ENCODE measurements at regions not wholly inside any gene's neighbourhood (a gene's known extent, or its start where the extent isn't known, plus 50 kb on each side); places are given as distances from the start of the nearest gene placed in this dataset.
"Not testable (repeated sequence)": the region's sequence is repeated elsewhere in the genome, so short reads cannot be mapped to it uniquely, and the experiment has no call there.

DNA sequence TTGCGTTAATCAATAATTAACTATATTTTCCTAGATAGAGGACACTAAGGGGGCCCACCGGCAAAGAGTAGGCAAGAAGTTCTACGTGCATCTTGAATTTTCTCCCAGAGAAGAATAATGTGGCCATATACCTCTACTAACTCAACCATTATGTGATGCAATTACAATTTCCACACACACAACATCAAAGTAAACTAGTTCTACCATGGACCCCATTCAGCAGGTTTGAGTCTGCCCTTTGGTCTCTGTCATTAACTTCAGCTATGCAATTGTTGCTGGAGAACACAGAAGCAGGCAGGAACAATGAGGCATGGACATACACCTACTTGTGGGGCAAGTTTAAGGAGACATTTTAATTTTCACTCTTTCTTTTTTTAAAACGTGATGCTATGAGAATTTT is 705.9 kb downstream of the PDCD6IP start:
- Histone ChIP-seq H3K27ac (no peak overlapping the region), H3K36me3 (ENCODE audit: insufficient read depth in 1 of 2, low read depth in 1 of 2) (no peaks in the 10 kb centered on the region), H3K27me3 (ENCODE audit: insufficient read depth in 3 of 3, low read length in 2 of 3) (no peaks in the 10 kb centered on the region), H3K9me3 (no peaks in the 10 kb centered on the region), H3K4me3 (no peak overlapping the region), H3K4me1 (no peaks in the 10 kb centered on the region)
- no peak for ATAC-seq
- no peak for DNase-seq
- intact Hi-C loops (cut with DNase I), result no loop called here
- 78 to 85% (median 84%) methylated on average over 4 of the region's 4 CpGs for WGBS, 3 donors
- TF ChIP-seq, protein P1, sequence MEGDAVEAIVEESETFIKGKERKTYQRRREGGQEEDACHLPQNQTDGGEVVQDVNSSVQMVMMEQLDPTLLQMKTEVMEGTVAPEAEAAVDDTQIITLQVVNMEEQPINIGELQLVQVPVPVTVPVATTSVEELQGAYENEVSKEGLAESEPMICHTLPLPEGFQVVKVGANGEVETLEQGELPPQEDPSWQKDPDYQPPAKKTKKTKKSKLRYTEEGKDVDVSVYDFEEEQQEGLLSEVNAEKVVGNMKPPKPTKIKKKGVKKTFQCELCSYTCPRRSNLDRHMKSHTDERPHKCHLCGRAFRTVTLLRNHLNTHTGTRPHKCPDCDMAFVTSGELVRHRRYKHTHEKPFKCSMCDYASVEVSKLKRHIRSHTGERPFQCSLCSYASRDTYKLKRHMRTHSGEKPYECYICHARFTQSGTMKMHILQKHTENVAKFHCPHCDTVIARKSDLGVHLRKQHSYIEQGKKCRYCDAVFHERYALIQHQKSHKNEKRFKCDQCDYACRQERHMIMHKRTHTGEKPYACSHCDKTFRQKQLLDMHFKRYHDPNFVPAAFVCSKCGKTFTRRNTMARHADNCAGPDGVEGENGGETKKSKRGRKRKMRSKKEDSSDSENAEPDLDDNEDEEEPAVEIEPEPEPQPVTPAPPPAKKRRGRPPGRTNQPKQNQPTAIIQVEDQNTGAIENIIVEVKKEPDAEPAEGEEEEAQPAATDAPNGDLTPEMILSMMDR (IDR thresholded peaks at IDR 0.05), result no peak

GRCh38 chr3:34504775-34505174 is 706.3 kb downstream of the PDCD6IP start:
- Histone ChIP-seq H3K27me3 (ENCODE audit: insufficient read depth in 3 of 3, low read length in 2 of 3) (no peaks in the 10 kb centered on the region), H3K4me1 (no peaks in the 10 kb centered on the region), H3K9me3 (no peaks in the 10 kb centered on the region), H3K27ac (no peak overlapping the region), H3K4me3 (no peak overlapping the region), H3K36me3 (ENCODE audit: insufficient read depth in 1 of 2, low read depth in 1 of 2) (no peaks in the 10 kb centered on the region)
- TF ChIP-seq, protein P1 (IDR thresholded peaks at IDR 0.05), result no peak
- 15 to 16% (median 16%) methylated on average over 4 of the region's 4 CpGs for WGBS, 3 donors
- ATAC-seq, result no peak
- intact Hi-C loops (cut with DNase I), result no loop called here
- DNase-seq, result no peak

DNA sequence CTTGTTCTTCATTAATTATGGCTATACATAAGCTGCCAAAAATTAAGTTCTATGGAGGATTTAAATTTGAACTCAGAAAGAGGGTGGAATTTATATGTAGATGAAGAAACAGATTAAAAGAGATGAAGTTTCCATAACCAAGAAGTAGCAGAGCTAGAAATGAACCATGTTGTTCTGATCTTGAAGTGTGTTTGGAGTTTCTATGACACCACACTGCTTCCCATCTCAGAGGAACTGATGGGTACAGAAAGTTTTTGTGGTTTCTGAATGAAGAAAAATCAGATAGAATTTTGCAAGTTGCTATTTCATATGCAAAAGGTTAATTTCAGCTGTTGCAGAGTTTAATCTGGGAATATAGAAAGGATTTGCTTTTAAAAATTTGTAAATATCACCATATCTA is 710.3 kb downstream of the PDCD6IP start:
- H3K4me1 ChIP-seq, result no peaks in the 10 kb centered on the region
- no peak overlapping the region for H3K27ac ChIP-seq
- no peak for DNase-seq
- H3K9me3 ChIP-seq, result no peaks in the 10 kb centered on the region
- no peak overlapping the region for H3K4me3 ChIP-seq
- ATAC-seq, result no peak
- intact Hi-C loops (cut with DNase I), result no loop called here
- TF ChIP-seq, protein P1 (IDR thresholded peaks at IDR 0.05), result no peak
- H3K36me3 ChIP-seq (ENCODE audit: insufficient read depth in 1 of 2, low read depth in 1 of 2), result no peaks in the 10 kb centered on the region
- no peaks in the 10 kb centered on the region for H3K27me3 ChIP-seq (ENCODE audit: insufficient read depth in 3 of 3, low read length in 2 of 3)

DNA sequence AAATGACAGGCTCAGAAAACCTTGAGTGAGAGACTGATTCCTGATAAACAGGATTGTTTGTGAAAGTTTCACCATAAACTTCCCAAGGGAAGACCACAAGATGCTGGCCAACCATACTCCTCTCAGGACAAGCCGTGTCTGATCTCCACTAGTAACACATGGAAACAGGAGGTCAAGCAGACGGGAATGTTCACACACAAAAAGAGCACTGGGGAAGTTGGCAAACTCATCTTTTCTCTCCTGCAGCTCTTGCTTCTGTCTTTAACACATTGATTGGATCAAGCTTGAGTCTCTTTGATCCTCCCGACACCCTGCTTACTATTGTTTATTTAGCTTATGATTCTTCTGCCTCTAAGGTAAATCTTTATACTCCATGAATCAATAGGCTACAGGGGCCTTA is 713.5 kb downstream of the PDCD6IP start:
- Histone ChIP-seq H3K4me3 (no peak overlapping the region), H3K9me3 (no peaks in the 10 kb centered on the region), H3K36me3 (ENCODE audit: insufficient read depth in 1 of 2, low read depth in 1 of 2) (no peaks in the 10 kb centered on the region), H3K4me1 (no peaks in the 10 kb centered on the region), H3K27me3 (ENCODE audit: insufficient read depth in 3 of 3, low read length in 2 of 3) (no peaks in the 10 kb centered on the region), H3K27ac (no peak overlapping the region)
- intact Hi-C loops (cut with DNase I), result no loop called here
- DNase-seq (no peak), ATAC-seq (no peak)
- TF ChIP-seq, protein P1 (IDR thresholded peaks at IDR 0.05), result no peak
- WGBS, 3 donors, result 45 to 50% (median 47%) methylated on average over 3 of the region's 3 CpGs

DNA sequence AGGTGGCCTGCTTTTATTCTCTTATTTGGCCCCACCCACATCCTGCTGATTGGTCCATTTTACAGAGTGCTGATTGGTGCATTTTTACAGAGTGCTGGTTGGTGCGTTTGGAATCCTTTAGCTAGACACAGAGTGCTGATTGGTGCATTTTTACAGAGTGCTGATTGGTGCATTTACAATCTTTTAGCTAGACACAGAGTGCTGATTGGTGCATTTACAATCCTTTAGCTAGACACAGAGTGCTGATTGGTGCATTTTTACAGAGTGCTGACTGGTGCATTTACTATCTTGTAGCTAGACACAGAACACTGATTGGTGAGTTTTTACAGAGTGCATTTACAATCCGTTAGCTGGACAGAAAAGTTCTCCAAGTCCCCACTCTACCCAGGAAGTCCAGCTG is 720.6 kb downstream of the PDCD6IP start:
- H3K36me3 ChIP-seq (ENCODE audit: insufficient read depth in 1 of 2, low read depth in 1 of 2); DNase-seq; ATAC-seq; H3K27ac ChIP-seq; intact Hi-C loops (cut with DNase I); H3K4me3 ChIP-seq; H3K9me3 ChIP-seq; H3K27me3 ChIP-seq (ENCODE audit: insufficient read depth in 3 of 3, low read length in 2 of 3); H3K4me1 ChIP-seq: not testable (repeated sequence)
- WGBS, 3 donors, result 80 to 87% (median 84%) methylated on average over 2 of the region's 2 CpGs
